Transverse colon (tissue), 4 donors: ENCODE measurements at regions not wholly inside any gene's neighbourhood (a gene's known extent, or its start where the extent isn't known, plus 50 kb on each side); places are given as distances from the start of the nearest gene placed in this dataset.

Experiments
- DNase-seq: peaks from one replicate; pipeline ENCODE4 v3.0.0-alpha.2; 2019
- H3K27ac ChIP-seq, 4 donors: fragments of 200-600 bp; sonication (generic); 2 replicates each; pipeline ENCODE4 v1.5.1; 2016 to 2018; ENCODE audit warnings: inconsistent platforms in 4 of 4
- H3K27me3 ChIP-seq: fragments of 200-600 bp; sonication (generic); 2 replicates; pipeline ENCODE4 v1.5.1; 2017; ENCODE audit warnings: inconsistent platforms
- H3K36me3 ChIP-seq, 4 donors: fragments of 200-600 bp; sonication (generic); 2 replicates each; pipeline ENCODE4 v1.5.1; 2017 to 2019; ENCODE audit warnings: inconsistent platforms in 4 of 4
- H3K4me1 ChIP-seq, 4 donors: fragments of 200-600 bp; sonication (generic); 2 replicates each; pipeline ENCODE4 v1.5.1; 2017 to 2020; ENCODE audit warnings: inconsistent platforms in 4 of 4
- H3K4me3 ChIP-seq, 4 donors: fragments of 200-600 bp; sonication (generic); 1 replicate in 1 of 4; 2 replicates in 3 of 4; pipeline versions ENCODE4 v1.5.1 to v1.6.1; 2017 to 2019; ENCODE audit warnings: inconsistent platforms in 4 of 4
- H3K9me3 ChIP-seq, 2 donors: fragments of 200-600 bp; sonication (generic); 2 replicates each; pipeline ENCODE4 v1.5.1; 2017 to 2019; ENCODE audit warnings: inconsistent platforms in 2 of 2
- EP300 ChIP-seq: sonication (generic); formaldehyde crosslinking; IDR thresholded peaks from one replicate; pipeline ENCODE4 v1.6.1; 2017; ENCODE audit warnings: antibody characterized with exemption, low read depth
- POLR2A ChIP-seq: fragments of 450-650 bp; IDR thresholded peaks from one replicate; pipeline ENCODE4 v1.6.1; 2016; ENCODE audit warnings: antibody characterized with exemption, mild to moderate bottlenecking, moderate library complexity
- POLR2AphosphoS5 ChIP-seq, 3 donors: sonication (generic); formaldehyde crosslinking; IDR thresholded peaks; one replicate each; pipeline ENCODE4 v1.6.1; 2016; ENCODE audit warnings: antibody characterized with exemption in 3 of 3
- WGBS, 2 donors: methylation state at CpG; one replicate each; pipeline ENCODE4 v1.1.5; 2018; ENCODE audit warnings: low coverage in 1 of 2; 5-methylcytosine and 5-hydroxymethylcytosine counted together
- in situ Hi-C, 4 donors: fragments of 200-750 bp; cut with MboI; loops; one replicate each; pipeline versions ENCODE4 v1.15.0 to v1.15.1; 2017; ENCODE audit warnings: low sequenced_read_pairs in 3 of 4, low pct_ligation_motif_present in 1 of 4, low pct_unique_long_range_greater_than_20kb in 1 of 4
- intact Hi-C: fragments of 100-400 bp; cut with DNase I; formaldehyde crosslinking; loops from one replicate; pipeline ENCODE4 v1.15.1; 2023; ENCODE audit warnings: low total_unique reads
- TF ChIP-seq, protein P1 (sequence below), 5 experiments: fragments of 200-600 bp in 3 of 5; fragments of 450-650 bp in 2 of 5; sonication (generic) in 3 of 5; IDR thresholded peaks; 1 replicate in 2 of 5; 2 replicates in 3 of 5; pipeline ENCODE4 v1.5.1; 2016 to 2017; ENCODE audit warnings: antibody characterized with exemption in 5 of 5, inconsistent platforms in 3 of 5, mild to moderate bottlenecking in 2 of 5, moderate library complexity in 1 of 5

GRCh38 chr3:153282355-153282754 lies 120.3 kb downstream of the RAP2B start:
- Histone ChIP-seq H3K27ac (no peak overlapping the region), H3K27me3 (no peaks in the 10 kb centered on the region), H3K36me3 (no peaks in the 10 kb centered on the region), H3K4me1 (peaks cover 0 to 8% (median 0%) of the 10 kb centered on the region in 4 donors), H3K9me3 (no peaks in the 10 kb centered on the region), H3K4me3 (no peak overlapping the region)
- in situ Hi-C loops (loop anchor here in 3 of 4 donors (25.0 kb wide), 1 partner anchor 245 kb away; no protein-coding TSS in a partner anchor), intact Hi-C loops (loop anchor here (5.0 kb wide), 1 partner anchor 1935 kb away; no protein-coding TSS in a partner anchor)
- no peak for DNase-seq
- WGBS, 2 donors, result 92 to 100% methylated on average over 5 of the region's 5 CpGs
- TF ChIP-seq POLR2A (no peak), POLR2AphosphoS5 (IDR thresholded peaks at IDR 0.05) (no peak), EP300 (no peak)
- TF ChIP-seq, protein P1, sequence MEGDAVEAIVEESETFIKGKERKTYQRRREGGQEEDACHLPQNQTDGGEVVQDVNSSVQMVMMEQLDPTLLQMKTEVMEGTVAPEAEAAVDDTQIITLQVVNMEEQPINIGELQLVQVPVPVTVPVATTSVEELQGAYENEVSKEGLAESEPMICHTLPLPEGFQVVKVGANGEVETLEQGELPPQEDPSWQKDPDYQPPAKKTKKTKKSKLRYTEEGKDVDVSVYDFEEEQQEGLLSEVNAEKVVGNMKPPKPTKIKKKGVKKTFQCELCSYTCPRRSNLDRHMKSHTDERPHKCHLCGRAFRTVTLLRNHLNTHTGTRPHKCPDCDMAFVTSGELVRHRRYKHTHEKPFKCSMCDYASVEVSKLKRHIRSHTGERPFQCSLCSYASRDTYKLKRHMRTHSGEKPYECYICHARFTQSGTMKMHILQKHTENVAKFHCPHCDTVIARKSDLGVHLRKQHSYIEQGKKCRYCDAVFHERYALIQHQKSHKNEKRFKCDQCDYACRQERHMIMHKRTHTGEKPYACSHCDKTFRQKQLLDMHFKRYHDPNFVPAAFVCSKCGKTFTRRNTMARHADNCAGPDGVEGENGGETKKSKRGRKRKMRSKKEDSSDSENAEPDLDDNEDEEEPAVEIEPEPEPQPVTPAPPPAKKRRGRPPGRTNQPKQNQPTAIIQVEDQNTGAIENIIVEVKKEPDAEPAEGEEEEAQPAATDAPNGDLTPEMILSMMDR (IDR thresholded peaks at IDR 0.05), result no peak

GRCh38 chr3:153284282-153284938 lies 122.4 kb downstream of the RAP2B start:
- in situ Hi-C loops, result loop anchor here in 3 of 4 donors (25.0 kb wide), 1 partner anchor 247 kb away; no protein-coding TSS in a partner anchor
- intact Hi-C loops, result loop anchor here (5.0 kb wide), 1 partner anchor 1933 kb away; no protein-coding TSS in a partner anchor
- H3K27ac ChIP-seq, result peak overlapping the region in 2 of 4 donors; percentile 33 to 43
- no peaks in the 10 kb centered on the region for H3K9me3 ChIP-seq
- TF ChIP-seq, protein P1 (IDR thresholded peaks at IDR 0.05), result no peak
- TF ChIP-seq POLR2AphosphoS5 (IDR thresholded peaks at IDR 0.05), result peak in 2 of 3 donors; percentile 11 to 24
- DNase-seq, result peak; percentile 22
- no peaks in the 10 kb centered on the region for H3K36me3 ChIP-seq
- no peaks in the 10 kb centered on the region for H3K27me3 ChIP-seq
- H3K4me3 ChIP-seq, result no peak overlapping the region
- WGBS, 2 donors, result 29% methylated on average over 4 of the region's 4 CpGs
- peaks cover 0 to 8% (median 0%) of the 10 kb centered on the region in 4 donors for H3K4me1 ChIP-seq

DNA sequence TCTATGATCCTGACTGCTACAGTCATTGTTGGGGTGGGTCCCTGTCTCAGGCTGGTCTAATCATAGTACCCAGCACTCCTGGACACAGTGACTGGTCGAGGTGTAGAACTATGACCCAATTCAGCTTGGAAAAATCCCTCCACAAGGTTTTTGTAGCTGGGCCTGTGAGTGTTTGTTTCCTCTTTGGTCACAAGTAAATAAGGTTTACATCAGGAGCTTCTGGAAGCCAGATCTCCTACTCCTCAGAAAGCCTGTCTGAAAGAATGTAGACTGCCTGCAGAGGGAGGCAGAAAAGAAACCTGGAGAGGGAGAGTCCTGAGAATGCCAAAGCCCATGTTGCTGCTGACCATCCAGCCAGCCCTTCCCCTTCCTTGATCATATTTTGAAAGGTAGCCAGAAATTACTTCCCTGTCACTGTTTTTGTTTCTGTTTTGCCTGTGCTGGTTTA lies 123.2 kb downstream of the RAP2B start:
- no peak for TF ChIP-seq EP300
- TF ChIP-seq, protein P1 (IDR thresholded peaks at IDR 0.05), result no peak
- no peak for TF ChIP-seq POLR2AphosphoS5 (IDR thresholded peaks at IDR 0.05)
- TF ChIP-seq POLR2A, result no peak
- no peaks in the 10 kb centered on the region for H3K9me3 ChIP-seq
- no peaks in the 10 kb centered on the region for H3K27me3 ChIP-seq
- H3K27ac ChIP-seq, result peak overlapping the region in 3 of 4 donors; percentile 10 to 43 (median 30)
- no peak overlapping the region for H3K4me3 ChIP-seq
- DNase-seq, result no peak
- intact Hi-C loops, result no loop called here
- H3K4me1 ChIP-seq, result peaks cover 0 to 8% (median 0%) of the 10 kb centered on the region in 4 donors
- 50% methylated on average over 1 of the region's 1 CpG; no CpG with 5 or more reads in 1 of the 2 donors for WGBS, 2 donors
- in situ Hi-C loops, result loop anchor here in 3 of 4 donors (25.0 kb wide), 1 partner anchor 248 kb away; no protein-coding TSS in a partner anchor
- H3K36me3 ChIP-seq, result no peaks in the 10 kb centered on the region

DNA sequence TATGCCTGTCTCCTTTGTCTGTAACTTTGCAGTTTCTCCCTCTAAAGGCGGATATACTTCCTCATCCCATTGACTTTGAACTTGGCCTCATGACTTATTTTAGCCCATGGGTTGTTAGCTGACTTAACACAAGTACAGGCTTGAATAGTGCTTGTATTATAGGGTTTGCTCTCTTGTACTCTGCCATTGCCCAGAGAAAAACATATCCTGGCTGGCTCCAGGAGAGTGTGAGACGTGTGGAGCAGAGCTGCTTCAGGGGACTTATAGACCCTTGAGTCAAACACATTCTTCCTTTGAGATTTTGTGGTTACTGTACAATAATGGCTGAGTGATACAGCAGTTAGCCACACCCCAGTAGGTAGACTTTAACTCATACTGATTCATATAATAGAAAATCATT lies 124.0 kb downstream of the RAP2B start:
- 82% methylated on average over 2 of the region's 2 CpGs; no CpG with 5 or more reads in 1 of the 2 donors for WGBS, 2 donors
- Histone ChIP-seq H3K36me3 (no peaks in the 10 kb centered on the region), H3K9me3 (no peaks in the 10 kb centered on the region), H3K4me3 (no peak overlapping the region), H3K4me1 (peaks cover 0 to 8% (median 0%) of the 10 kb centered on the region in 4 donors), H3K27ac (peak overlapping the region in 1 of 4 donors; percentile 30), H3K27me3 (no peaks in the 10 kb centered on the region)
- in situ Hi-C loops (loop anchor here in 3 of 4 donors (25.0 kb wide), 1 partner anchor 249 kb away; no protein-coding TSS in a partner anchor), intact Hi-C loops (no loop called here)
- TF ChIP-seq, protein P1 (IDR thresholded peaks at IDR 0.05), result no peak
- TF ChIP-seq POLR2AphosphoS5 (IDR thresholded peaks at IDR 0.05), result no peak
- TF ChIP-seq POLR2A, result no peak
- TF ChIP-seq EP300, result no peak
- no peak for DNase-seq
